ENCODE measurements at regions not wholly inside any gene's neighbourhood (a gene's known extent, or its start where the extent isn't known, plus 50 kb on each side); places are given as distances from the start of the nearest gene placed in this dataset.
"Not testable (repeated sequence)": the region's sequence is repeated elsewhere in the genome, so short reads cannot be mapped to it uniquely, and the experiment has no call there.

DNA sequence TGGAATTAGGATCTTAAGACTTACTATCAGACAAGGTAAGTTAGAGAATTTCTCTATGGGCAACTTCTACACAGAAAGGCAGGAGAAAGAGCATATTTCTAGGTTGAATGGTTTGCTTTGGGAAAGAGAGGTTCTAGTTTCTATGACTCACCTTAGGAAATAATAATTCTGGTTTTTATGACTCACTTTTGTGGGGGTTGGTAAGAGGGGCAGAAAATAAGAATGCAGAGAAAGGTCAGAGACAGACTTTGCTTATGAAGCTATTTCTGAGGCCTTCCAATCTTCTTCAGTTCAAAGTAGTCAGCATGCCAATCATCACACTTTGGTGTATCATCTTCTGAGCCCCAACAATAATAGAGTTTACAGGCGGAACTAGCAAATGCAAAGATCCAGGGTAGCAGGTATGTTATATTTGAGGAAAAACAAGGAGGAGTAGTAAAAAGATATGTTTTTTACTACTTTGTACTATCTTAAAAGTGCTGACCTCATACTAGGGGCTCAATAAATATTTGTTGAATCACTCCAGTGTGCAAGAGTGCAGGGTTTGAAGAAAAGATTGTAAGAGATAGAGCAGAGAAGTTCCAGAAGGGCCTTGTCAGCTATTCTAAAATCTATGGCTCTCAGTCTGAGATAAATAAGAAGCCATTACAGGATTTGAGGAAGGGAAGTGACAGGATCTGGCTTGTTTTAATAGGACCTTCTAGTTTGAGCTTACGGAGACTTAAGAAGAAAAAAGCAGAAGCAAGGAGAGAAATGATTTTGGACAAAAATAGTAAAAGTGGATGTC lies 56.7 kb upstream of the LRFN5 start:
- no peak for DNase-seq (ENCODE audit: low read depth in 2 of 3, low spot score in 2 of 3)

DNA sequence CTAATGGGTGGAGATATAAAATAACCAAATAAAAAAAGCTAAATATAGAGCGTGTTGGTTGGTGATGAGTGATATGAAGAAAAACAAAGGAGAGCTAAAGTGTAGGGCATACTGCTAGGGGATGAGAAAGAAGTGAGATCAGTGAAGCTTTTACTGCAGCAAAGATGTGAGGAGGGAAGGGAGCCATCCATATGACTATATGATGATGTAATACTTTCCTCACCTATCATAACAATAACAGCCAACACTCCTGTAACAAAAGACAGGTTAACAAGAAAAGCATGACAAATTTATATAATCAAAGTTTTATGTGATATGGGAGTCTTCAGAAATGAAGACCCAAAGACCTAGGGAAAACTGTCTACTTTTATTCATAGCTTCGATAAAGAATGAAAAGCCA lies 57.4 kb upstream of the LRFN5 start:
- no peak for DNase-seq (ENCODE audit: low read depth in 2 of 3, low spot score in 2 of 3)

DNA sequence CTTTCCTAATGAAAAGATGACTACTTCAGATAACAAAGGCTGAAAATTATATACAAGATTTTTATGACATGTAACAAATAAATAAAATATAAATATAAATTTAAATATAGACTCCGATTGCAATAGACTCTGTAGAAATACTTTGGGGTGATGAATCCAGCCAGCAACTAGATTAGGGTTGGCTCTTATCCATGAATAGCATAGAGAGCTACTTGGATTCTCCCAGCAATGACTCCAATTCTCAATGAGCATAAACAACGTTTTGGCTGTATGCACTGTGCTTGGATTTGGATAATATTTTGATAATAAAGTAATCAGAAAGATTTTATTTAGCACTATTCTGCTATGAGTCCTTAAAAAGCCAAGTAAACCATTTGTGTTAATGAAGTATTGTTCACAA lies 58.0 kb upstream of the LRFN5 start:
- DNase-seq (ENCODE audit: low read depth in 2 of 3, low spot score in 2 of 3): no peak

DNA sequence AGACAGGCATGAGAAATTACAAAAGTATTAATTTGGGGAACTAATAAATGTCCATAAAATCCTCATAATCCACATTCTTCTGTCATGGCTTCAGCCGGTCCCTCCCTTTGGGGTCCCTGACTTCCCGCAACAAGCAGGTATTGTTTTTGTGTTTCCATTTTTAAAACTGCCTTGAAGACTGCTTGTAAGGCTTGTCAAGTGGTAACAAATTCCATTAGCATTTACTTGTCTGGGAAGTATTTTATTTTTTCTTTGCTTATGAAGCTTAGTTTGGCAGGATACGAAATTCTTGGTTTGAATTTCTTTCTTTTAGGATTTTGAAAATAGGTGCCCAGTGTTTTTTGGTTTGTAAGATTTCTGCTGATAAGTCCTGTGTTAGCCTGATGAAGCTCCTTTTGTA lies 65.3 kb upstream of the LRFN5 start:
- no peak for DNase-seq (ENCODE audit: low read depth in 2 of 3, low spot score in 2 of 3)

DNA sequence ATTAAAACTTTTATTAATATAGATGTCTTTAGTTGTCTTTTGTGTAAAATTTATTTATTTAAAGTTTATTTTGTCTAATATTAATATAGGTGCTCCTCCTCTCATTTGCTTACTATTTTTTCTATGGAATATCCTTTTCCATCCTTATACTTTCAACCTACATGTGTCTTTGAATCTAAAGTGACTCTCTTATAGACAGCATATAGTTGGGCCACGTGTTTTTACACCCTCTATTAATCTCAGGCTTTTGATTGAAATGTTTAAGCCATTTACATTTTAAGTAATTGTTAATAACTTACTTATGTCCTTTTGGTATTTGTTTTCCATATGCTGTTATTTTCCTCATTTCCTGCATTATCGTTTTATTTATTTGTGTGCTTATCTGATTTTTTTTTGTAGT lies 74.4 kb upstream of the LRFN5 start:
- DNase-seq (ENCODE audit: low read depth in 2 of 3, low spot score in 2 of 3): no peak

DNA sequence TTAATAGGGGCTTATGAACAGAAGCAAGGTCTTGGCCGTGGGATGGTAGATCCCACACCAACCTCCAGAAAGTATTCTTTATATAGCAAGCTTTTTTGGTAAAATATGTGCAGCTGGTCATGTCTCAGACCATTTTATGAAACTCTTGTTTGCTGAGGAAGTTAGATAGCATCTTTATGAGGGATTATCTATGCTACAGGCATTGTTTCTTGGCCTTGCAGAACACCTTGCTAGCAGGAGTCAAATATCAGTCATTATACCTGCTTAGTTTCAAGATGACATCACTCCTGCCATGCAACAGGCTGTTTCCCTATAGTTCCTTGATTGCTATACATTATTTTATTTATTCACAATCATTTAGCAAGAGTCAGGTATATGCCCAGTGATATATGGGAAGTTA lies 84.8 kb upstream of the LRFN5 start:
- DNase-seq (ENCODE audit: low read depth in 2 of 3, low spot score in 2 of 3): no peak

DNA sequence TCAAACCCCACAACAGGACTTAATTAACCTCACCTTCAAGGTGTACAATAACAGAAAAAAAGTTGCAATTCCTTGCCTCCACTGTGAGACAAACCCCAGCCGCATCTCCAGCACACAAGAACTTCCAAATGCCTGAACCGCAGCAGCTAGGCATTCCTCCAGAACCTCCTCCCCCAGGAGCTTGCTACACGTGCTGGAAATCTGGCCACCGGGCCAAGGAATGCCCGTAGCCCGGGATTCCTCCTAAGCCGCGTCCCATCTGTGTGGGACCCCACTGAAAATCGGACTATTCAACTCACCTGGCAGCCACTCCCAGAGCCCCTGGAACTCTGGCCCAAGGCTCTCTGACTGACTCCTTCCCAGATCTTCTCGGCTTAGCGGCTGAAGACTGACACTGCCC lies 88.6 kb upstream of the LRFN5 start:
- DNase-seq (ENCODE audit: low read depth in 2 of 3, low spot score in 2 of 3): not testable (repeated sequence)

DNA sequence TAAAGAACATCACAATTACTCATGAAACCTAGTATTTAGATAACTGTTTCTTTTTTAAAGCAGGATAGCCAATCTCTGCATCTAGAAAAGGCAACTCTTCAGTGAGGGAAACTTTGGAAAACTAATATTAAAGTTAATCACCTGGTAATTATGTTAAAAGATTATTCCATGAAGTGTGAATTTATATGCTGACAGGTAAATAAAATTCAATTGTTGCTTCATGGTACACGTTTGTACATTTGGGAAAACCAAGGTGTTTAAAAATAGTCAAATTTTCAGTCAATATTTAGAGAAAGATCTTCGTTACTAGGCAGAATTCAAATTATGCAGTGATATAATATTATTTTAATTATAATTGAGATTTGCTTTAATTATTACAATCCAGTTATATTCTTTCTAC lies 100.1 kb upstream of the LRFN5 start:
- no peak for DNase-seq (ENCODE audit: low read depth in 2 of 3, low spot score in 2 of 3)

DNA sequence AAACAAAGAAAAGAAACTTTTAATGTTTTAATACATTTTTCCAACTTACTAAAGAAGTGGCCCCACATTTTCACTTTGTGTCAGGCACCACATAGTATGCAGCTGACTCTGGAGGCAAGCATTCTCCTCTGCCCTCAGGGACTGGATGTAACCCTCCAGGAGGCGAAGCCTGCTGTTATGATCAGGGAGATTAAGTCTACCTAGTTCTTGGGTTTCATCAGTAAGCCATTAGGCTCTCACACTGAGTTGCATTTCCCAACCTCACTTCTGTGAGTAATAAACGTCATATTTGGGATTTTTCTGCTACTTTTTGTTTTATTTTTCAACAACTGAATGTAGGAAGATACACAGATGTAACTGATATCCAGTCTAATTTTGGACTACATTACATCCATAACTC lies 101.2 kb upstream of the LRFN5 start:
- DNase-seq (ENCODE audit: low read depth in 2 of 3, low spot score in 2 of 3): no peak

DNA sequence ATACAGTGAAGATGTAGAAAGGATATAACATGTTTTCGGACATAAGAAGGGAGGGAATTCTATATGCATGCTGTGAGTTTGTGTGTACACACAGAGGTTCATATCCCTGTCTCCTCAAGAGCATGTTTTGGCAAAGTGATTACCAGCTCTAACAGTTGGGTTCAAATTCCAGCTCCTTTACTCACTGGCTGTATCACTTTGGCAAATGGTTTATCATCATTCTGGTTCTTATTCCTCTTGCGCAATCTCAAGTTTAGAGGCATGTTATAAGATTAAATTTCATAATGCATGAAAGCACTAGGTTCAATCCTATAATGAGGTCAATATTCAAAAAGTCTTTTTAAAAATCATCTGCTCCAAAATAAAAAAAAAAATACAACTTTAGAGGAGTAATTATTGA lies 107.7 kb upstream of the LRFN5 start:
- DNase-seq (ENCODE audit: low read depth in 2 of 3, low spot score in 2 of 3): no peak

DNA sequence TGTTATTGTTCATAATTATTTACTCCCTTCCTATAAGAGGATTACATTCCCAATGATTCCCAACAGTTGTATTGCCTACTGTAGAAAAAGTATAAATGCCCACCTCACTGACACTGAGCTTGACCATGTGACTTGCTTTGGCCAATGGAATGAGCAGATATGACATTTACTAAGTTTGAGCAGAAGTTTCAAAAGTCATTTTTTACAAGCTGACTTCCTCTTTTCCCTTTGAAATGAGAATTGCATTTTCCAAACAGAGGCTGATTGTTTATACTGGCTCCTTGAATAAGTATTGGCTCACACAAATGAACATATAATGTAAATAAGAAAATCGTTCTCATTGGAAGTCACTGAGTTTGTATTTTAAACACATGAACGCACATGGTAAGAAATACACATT lies 116.4 kb upstream of the LRFN5 start:
- DNase-seq (ENCODE audit: low read depth in 2 of 3, low spot score in 2 of 3): no peak

DNA sequence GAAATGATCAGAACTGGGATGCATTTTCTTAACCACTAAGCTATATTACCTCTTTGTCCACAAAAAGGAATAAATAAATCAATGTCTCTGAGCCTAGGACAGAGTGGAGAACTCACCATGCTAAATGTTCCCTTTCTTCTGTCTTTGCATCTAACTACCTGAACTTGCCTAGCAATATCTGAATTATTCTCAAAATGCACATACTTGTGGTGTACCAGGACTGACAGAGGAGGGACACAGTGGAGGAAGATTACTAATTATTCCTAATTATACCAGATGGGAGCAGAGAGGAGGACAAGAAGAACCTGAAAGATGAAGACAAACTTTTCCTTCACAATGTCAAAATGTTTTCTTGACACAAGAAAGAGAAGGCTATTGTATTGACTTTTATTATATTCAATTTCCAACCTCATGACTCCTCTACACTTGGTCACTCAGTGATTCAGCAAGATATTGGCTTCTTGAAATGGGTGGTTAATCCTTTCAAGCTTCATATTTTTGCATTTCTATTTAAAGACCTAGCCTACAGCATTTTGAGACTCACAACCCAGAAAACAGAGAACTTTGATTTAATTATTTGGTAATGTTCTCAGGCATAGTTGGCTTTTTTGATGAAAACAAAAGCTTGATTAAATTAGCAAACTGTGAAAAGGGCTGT lies 117.2 kb upstream of the LRFN5 start:
- no peak for DNase-seq (ENCODE audit: low read depth in 2 of 3, low spot score in 2 of 3)

DNA sequence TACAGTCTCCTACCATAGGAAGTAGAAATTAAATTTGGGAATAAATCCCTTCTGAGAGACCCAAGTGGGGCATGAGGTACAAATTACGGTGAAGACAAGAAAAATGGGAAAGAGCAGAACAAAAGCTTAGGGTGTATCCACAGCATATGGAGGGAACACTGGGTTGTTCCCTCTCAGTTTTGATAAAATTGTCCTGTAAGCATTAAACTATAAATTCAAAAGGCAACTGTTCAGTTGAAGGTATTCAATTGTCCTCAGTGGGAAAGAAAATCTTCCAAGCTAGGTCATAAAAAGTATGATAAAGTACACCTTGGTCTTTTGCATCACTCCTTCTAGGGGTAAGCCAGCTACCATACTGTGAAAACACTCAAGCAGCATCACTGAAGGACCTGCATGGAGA lies 118.3 kb upstream of the LRFN5 start:
- no peak for DNase-seq (ENCODE audit: low read depth in 2 of 3, low spot score in 2 of 3)

DNA sequence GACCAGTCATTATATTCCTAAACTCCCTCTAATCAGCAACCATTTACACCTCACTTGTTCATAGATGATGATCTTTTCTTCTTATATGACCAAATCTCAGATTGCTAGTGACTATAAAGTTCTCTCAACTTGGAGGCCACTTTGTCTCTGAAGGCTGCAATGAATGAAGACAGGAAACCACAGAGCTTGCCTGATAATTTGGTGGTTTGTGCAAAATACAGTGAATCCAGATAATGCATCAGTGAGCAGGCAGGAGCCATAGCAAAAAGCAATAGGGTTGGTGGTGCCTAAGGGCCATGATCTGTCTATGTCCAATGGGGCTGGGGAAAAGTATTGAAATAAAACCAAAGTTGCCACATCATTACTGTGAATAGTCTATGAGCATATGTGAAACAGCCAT lies 123.8 kb upstream of the LRFN5 start:
- no peak for DNase-seq (ENCODE audit: low read depth in 2 of 3, low spot score in 2 of 3)

DNA sequence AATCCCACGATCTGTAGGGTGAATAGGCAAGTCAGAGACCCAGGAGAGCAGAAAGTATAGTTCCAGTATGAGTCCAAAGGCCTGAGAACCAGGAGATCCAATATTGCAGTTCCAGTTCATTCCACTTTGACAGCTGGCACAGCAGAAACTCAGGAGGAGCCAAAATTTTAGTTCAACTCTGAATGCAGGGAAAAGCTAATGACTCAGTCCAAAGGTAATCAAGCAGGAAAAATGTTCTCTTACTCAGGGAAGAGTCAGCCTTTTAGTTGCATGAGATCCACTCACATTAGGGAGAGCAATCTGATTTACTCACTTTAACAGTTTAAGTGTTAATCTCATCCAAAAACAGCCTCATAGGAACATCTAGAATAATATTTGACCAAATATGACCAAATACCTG lies 130.2 kb upstream of the LRFN5 start:
- DNase-seq (ENCODE audit: low read depth in 2 of 3, low spot score in 2 of 3): no peak

DNA sequence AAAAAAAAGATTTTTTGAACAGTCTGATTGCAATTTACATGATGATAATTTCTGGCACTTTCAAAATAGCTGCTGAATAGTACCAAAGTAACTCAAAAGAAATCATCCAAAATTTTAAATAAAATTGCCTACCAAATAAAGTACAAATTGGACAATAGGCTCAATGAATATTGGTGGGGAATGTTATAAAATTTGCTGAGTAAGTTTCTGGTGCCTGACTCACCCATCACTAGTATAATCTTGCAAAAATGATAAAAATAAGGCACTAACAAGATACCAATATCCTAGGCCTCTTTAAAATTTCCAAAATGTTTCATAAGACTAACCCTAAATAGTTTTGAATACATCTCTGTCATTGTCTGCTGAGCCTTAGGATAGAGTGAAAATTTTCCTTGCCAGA lies 145.3 kb upstream of the LRFN5 start:
- DNase-seq (ENCODE audit: low read depth in 2 of 3, low spot score in 2 of 3): no peak

DNA sequence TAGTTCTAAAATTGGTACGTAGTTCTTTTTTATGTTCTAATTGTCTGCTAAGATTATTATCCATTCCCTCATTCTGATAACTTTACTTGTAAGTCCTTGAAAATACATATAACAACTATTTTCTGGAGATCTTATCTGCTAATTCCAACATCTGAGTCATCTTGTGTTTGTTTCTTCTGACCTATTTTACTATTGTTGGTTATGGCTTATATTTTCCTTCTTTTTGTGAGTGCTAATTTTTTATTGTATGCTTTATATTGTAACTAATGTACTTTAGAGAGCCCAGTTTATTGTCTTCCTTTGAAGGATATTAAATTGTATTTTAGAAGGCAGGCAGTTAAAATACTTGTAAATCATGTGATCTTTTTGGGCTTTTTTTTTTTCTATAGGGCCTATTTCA lies 149.3 kb upstream of the LRFN5 start:
- no peak for DNase-seq (ENCODE audit: low read depth in 2 of 3, low spot score in 2 of 3)

DNA sequence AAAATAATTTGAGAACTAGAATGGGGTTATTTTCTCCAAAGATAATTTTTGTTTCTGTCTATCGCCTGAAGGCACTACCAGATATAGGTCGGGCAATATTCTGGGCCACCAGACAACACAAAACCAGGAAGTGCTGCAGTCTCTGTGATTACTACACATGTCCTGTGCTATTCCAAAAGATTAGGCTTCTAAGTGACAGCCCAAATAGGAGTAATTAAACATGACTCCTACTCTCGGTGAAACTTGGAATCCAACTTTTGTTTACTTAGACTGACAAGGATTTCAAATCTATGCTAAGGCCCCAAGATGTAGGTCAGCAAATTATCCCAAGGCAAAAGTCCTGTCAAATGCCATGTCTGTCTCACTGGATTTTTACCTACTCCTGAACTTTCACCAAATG lies 157.6 kb upstream of the LRFN5 start:
- DNase-seq (ENCODE audit: low read depth in 2 of 3, low spot score in 2 of 3): no peak

DNA sequence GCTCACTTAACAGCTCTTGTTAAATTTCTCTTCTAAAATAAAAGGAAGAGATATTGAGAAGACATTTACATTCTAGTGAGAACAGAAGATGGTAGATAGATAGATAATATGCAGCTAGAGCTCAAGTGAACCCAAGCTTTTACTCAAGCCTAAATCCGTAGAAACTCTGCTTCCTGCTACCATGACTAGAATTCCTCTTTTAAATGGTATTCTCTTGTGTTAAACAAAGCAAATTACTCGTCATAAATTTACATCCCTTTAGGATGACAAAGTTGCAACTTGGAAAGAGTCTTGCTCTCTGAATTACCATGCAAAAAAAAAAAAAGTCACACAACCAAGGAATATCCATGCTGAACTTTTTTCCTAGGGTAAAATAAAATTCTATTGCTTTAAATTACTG lies 160.7 kb upstream of the LRFN5 start:
- no peak for DNase-seq (ENCODE audit: low read depth in 2 of 3, low spot score in 2 of 3)

DNA sequence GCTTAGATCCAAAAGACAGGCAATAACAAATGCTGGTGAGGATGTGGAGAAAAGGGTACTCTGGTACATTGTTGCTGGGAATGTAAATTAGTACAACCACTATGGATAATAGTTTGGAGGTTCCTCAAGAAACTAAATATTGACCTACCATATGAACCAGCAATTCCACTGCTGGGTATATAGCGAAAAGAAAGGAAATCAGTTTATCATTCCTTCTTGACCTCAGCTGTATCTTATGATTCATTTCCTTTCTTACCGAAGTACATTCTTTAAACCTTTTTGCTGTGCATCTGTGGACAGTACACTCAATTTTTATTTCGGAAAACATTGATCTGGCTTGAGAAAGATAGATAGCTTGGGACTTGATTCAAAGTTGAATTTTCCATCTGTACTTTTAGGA lies 183.2 kb upstream of the LRFN5 start:
- no peak for DNase-seq (ENCODE audit: low read depth in 2 of 3, low spot score in 2 of 3)

DNA sequence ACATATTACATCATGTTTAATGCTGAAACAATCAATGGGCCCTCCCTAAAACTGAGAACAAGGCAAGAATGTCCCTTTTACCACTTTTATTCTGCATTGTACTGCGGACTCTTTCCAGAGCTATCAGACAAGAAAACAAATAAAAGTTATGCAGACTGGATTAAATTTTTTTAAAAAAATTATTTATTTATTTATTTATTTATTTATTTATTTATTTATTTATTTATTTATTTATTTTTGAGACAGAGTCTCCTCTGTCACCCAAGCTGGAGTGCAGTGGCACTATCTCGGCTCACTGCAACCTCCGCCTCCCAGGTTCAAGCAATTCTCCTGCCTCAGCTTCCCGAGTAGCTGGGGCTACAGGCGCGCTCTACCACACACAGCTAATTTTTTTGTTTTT lies 185.4 kb upstream of the LRFN5 start:
- DNase-seq (ENCODE audit: low read depth in 2 of 3, low spot score in 2 of 3): not testable (repeated sequence)

DNA sequence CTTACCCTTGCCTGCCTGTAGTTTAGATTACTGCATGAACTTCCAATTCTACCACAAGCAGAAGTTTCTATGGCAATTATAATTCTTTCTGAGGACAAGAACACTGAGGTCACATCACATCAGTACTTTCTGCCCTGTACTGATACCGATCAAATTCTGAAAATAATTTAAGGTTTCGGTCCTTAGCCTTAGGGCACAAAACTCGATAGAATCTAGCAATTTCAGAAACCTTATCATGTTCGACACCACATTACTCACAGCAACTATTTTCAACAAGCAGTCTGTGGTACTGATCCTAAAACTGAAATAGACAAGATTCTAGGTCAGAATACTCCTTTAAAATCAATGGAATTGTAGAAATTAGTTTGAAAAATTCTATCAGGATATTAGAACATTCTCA lies 187.0 kb upstream of the LRFN5 start:
- no peak for DNase-seq (ENCODE audit: low read depth in 2 of 3, low spot score in 2 of 3)

DNA sequence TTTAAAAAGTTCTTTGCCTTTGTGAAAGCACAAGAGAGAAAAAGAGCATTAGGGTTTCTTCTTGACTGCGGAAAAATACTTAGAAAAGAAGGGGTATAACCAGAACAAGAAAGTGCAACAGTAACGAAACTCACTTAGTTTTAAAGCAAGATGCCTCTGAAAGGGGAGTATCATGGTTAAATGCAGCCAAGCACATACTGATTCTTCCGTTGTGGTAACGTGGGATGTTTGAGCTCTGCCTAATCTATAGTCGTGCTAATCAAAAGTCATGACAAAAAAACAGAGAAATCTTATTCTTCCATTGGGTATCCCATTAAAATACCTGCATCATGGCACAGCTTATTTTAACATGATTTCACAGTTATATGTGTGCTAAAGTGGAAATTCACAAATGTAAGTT lies 187.8 kb upstream of the LRFN5 start:
- no peak for DNase-seq (ENCODE audit: low read depth in 2 of 3, low spot score in 2 of 3)

Data from hematopoietic multipotent progenitor cell (in vitro differentiated cells).